OCI-LY7 (cell line): ENCODE measurements at regions not wholly inside any gene's neighbourhood (a gene's known extent, or its start where the extent isn't known, plus 50 kb on each side); places are given as distances from the start of the nearest gene placed in this dataset.

ENCODE experiments used
- CTCF ChIP-seq: fragments of 200-600 bp; sonication (generic); conservative IDR thresholded peaks from 2 replicates; pipeline ENCODE4 v1.5.1; 2014; ENCODE audit warnings: mild to moderate bottlenecking, antibody characterized with exemption, low read length, moderate library complexity, mixed read lengths
- EZH2phosphoT487 ChIP-seq: fragments of 200-600 bp; sonication (generic); IDR thresholded peaks from 2 replicates; pipeline ENCODE4 v1.6.1; 2018; ENCODE audit warnings: low read depth, borderline replicate concordance, mild to moderate bottlenecking, mixed run types, antibody characterized with exemption, low read length, moderate library complexity, mixed read lengths

- TF ChIP-seq CTCF: no peak
- no peak for TF ChIP-seq EZH2phosphoT487
Measured at GRCh38 chr11:15829312-15829711, 527.0 kb downstream of the SOX6 start.
